H1 (cell line): ENCODE measurements at regions not wholly inside any gene's neighbourhood (a gene's known extent, or its start where the extent isn't known, plus 50 kb on each side); places are given as distances from the start of the nearest gene placed in this dataset.
"Not testable (repeated sequence)": the region's sequence is repeated elsewhere in the genome, so short reads cannot be mapped to it uniquely, and the experiment has no call there.

ENCODE experiments used
- CTCF ChIA-PET: fragments of 300-600 bp; sonication (Branson Sonifier 250); formaldehyde crosslinking; loops from one replicate; lab custom pipeline; 2021; ENCODE audit not compliant: partially characterized antibody; lab: Charles Lee
- POLR2A ChIA-PET: fragments of 300-600 bp; sonication (Branson Sonifier 250); formaldehyde crosslinking; loops from one replicate; lab custom pipeline; 2021; ENCODE audit warnings: inconsistent platforms; ENCODE audit not compliant: partially characterized antibody; lab: Charles Lee
- DNase-seq, 2 experiments: peaks; one replicate each; pipeline versions ENCODE4 v3.0.0 to v3.0.0-alpha.2; 2010 to 2022; ENCODE audit warnings: low spot score in 2 of 2, low read depth in 1 of 2, mixed read lengths in 1 of 2
- FAIRE-seq: peaks from 2 replicates; lab custom pipeline; 2011; peaks lifted over from hg19 to GRCh38; lab: Jason Lieb, UNC
- H2AFZ ChIP-seq: 2 replicates; pipeline ENCODE4 v1.8.1; 2012; ENCODE audit warnings: low read length, inconsistent platforms
- H2AK5ac ChIP-seq: 2 replicates; pipeline ENCODE4 v1.6.1; 2013; ENCODE audit warnings: low read depth, low read length
- H2BK120ac ChIP-seq: replicated peaks from 2 replicates; pipeline ENCODE3; 2013; ENCODE audit warnings: low read depth, low read length, inconsistent platforms
- H2BK12ac ChIP-seq: 2 replicates; pipeline ENCODE4 v1.6.1; 2013; ENCODE audit warnings: low read depth, low read length
- H2BK15ac ChIP-seq: 2 replicates; pipeline ENCODE4 v1.6.1; 2013; ENCODE audit warnings: low read length
- H2BK20ac ChIP-seq: 2 replicates; pipeline ENCODE4 v1.6.1; 2013; ENCODE audit warnings: low read length
- H2BK5ac ChIP-seq: 2 replicates; pipeline ENCODE4 v1.6.1; 2013; ENCODE audit warnings: low read depth, low read length
- H3K14ac ChIP-seq: 2 replicates; pipeline ENCODE4 v1.6.1; 2013; ENCODE audit warnings: inconsistent platforms; ENCODE audit not compliant: insufficient read length
- H3K18ac ChIP-seq: 2 replicates; pipeline ENCODE4 v1.6.1; 2013; ENCODE audit warnings: low read length; ENCODE audit errors: extremely low read depth
- H3K23ac ChIP-seq: 2 replicates; pipeline ENCODE4 v1.6.1; 2013; ENCODE audit warnings: inconsistent platforms; ENCODE audit not compliant: insufficient read length
- H3K23me2 ChIP-seq: 2 replicates; pipeline ENCODE4 v1.6.1; 2013; ENCODE audit warnings: low read depth, low read length
- H3K27ac ChIP-seq: 2 replicates; pipeline ENCODE4 v1.6.1; 2011; ENCODE audit warnings: low read depth, low read length, inconsistent platforms
- H3K27me3 ChIP-seq, 4 experiments: replicated peaks in 1 of 4; 1 replicate in 1 of 4; 2 replicates in 3 of 4; pipeline versions ENCODE4 v1.6.1 to v1.8.1; 2011 to 2013; ENCODE audit warnings: low read length in 3 of 4, mild to moderate bottlenecking in 3 of 4, inconsistent platforms in 2 of 4, mixed read lengths in 2 of 4, moderate library complexity in 1 of 4; ENCODE audit not compliant: control insufficient read depth in 3 of 4, insufficient read depth in 3 of 4; ENCODE audit errors: extremely low read depth in 1 of 4
- H3K36me3 ChIP-seq, 4 experiments: 2 replicates each; pipeline versions ENCODE4 v1.6.1 to v1.8.1; 2011 to 2013; ENCODE audit warnings: mild to moderate bottlenecking in 4 of 4, low read length in 3 of 4, moderate library complexity in 2 of 4, control low read depth in 1 of 4, inconsistent platforms in 1 of 4; ENCODE audit not compliant: insufficient read depth in 4 of 4, control insufficient read depth in 2 of 4
- H3K4ac ChIP-seq: replicated peaks from 2 replicates; pipeline ENCODE3; 2013; ENCODE audit warnings: low read length, low read depth, mixed read lengths, inconsistent platforms; ENCODE audit not compliant: insufficient read length
- H3K4me1 ChIP-seq, 4 experiments: replicated peaks in 1 of 4; 1 replicate in 1 of 4; 2 replicates in 3 of 4; pipeline versions ENCODE4 v1.6.1 to v1.8.1; 2011 to 2013; ENCODE audit warnings: low read length in 3 of 4, inconsistent platforms in 2 of 4, mixed read lengths in 1 of 4; ENCODE audit not compliant: insufficient read depth in 4 of 4, control insufficient read depth in 3 of 4
- H3K4me2 ChIP-seq, 2 experiments: 2 replicates each; pipeline versions ENCODE4 v1.6.1 to v1.8.1; 2011 to 2013; ENCODE audit warnings: low read depth in 2 of 2, low read length in 2 of 2, control low read depth in 1 of 2, inconsistent platforms in 1 of 2, mild to moderate bottlenecking in 1 of 2; ENCODE audit not compliant: insufficient read depth in 1 of 2
- H3K4me3 ChIP-seq, 4 experiments: fragments of 200-600, 300-600 bp in 1 of 4; sonication (generic), shearing (Covaris generic), sonication (Bioruptor Twin) in 1 of 4; 2 replicates each; pipeline versions ENCODE4 v1.5.1 to v1.8.1; 2011 to 2016; ENCODE audit warnings: low read length in 4 of 4, low read depth in 3 of 4, control low read depth in 2 of 4, inconsistent platforms in 2 of 4, mild to moderate bottlenecking in 2 of 4, mixed read lengths in 1 of 4, moderate library complexity in 1 of 4; ENCODE audit not compliant: insufficient read depth in 2 of 4; ENCODE audit errors: extremely low read depth in 1 of 4
- H3K56ac ChIP-seq: replicated peaks from 2 replicates; pipeline ENCODE3; 2013; ENCODE audit warnings: low read depth, mild to moderate bottlenecking, mixed read lengths, low read length, inconsistent platforms; ENCODE audit not compliant: insufficient read length
- H3K79me1 ChIP-seq: 2 replicates; pipeline ENCODE4 v1.6.1; 2013; ENCODE audit warnings: low read depth, low read length, control low read depth
- H3K79me2 ChIP-seq, 2 experiments: 2 replicates each; pipeline versions ENCODE4 v1.6.1 to v1.8.1; 2012 to 2013; ENCODE audit warnings: low read length in 2 of 2, mild to moderate bottlenecking in 2 of 2, inconsistent platforms in 1 of 2; ENCODE audit not compliant: insufficient read depth in 2 of 2, control insufficient read depth in 1 of 2
- H3K9ac ChIP-seq, 4 experiments: replicated peaks in 1 of 4; 1 replicate in 1 of 4; 2 replicates in 3 of 4; pipeline versions ENCODE4 v1.6.1 to v1.8.1; 2011 to 2013; ENCODE audit warnings: low read depth in 3 of 4, low read length in 3 of 4, control low read depth in 2 of 4, mild to moderate bottlenecking in 2 of 4, moderate library complexity in 2 of 4, inconsistent platforms in 1 of 4; ENCODE audit errors: extremely low read depth in 1 of 4
- H3K9me3 ChIP-seq, 2 experiments: 2 replicates each; pipeline versions ENCODE4 v1.6.1 to v1.8.1; 2012 to 2013; ENCODE audit warnings: mild to moderate bottlenecking in 2 of 2, moderate library complexity in 2 of 2, control low read depth in 1 of 2, inconsistent platforms in 1 of 2, low read depth in 1 of 2, low read length in 1 of 2, mixed read lengths in 1 of 2; ENCODE audit not compliant: insufficient read depth in 2 of 2
- H4K20me1 ChIP-seq, 2 experiments: replicated peaks in 1 of 2; 2 replicates each; pipeline versions ENCODE3 to v1.8.1; 2011 to 2013; ENCODE audit warnings: inconsistent platforms in 2 of 2, low read length in 2 of 2, mild to moderate bottlenecking in 1 of 2; ENCODE audit not compliant: insufficient read depth in 2 of 2, control insufficient read depth in 1 of 2
- H4K5ac ChIP-seq: 2 replicates; pipeline ENCODE4 v1.6.1; 2013; ENCODE audit warnings: low read length, low read depth, mixed read lengths, inconsistent platforms; ENCODE audit not compliant: insufficient read length
- H4K8ac ChIP-seq: 2 replicates; pipeline ENCODE4 v1.8.0; 2013; ENCODE audit warnings: mild to moderate bottlenecking, moderate library complexity, low read length, inconsistent platforms; ENCODE audit not compliant: insufficient read depth; ENCODE audit errors: extremely low read depth
- H4K91ac ChIP-seq: replicated peaks from 2 replicates; pipeline ENCODE3; 2013; ENCODE audit warnings: low read length, mixed read lengths, inconsistent platforms; ENCODE audit not compliant: insufficient read length

DNA sequence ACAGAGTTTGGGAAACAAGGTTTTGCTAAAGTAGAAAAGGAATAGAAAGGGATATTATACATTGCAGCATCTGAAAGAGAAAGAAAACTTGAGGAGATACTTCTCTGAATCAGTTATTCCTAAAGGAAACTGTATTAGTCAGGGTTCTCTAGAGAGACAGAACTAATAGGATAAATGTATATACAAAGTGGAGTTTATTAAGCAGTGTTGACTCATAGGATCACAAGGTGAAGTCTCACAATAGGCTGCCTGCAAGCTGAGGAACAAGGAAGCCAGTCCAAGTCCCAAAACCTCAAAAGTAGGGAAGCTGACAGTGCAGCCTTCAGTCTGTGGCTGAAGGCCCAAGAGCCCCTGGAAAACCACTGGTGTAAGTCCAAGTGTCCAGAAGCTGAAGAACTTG is 167.6 kb upstream of the TMEM106B start:
- H3K27me3 ChIP-seq, H3K79me1 ChIP-seq, DNase-seq, H4K8ac ChIP-seq, H3K14ac ChIP-seq, H3K9ac ChIP-seq, H2AK5ac ChIP-seq, H3K79me2 ChIP-seq, H4K91ac ChIP-seq, H3K4ac ChIP-seq, H3K9me3 ChIP-seq, H3K36me3 ChIP-seq, H2AFZ ChIP-seq, H3K4me1 ChIP-seq, H2BK120ac ChIP-seq, CTCF ChIA-PET, H3K56ac ChIP-seq, H2BK15ac ChIP-seq, POLR2A ChIA-PET, FAIRE-seq, H3K23me2 ChIP-seq, H3K18ac ChIP-seq, H4K20me1 ChIP-seq, H2BK5ac ChIP-seq, H4K5ac ChIP-seq, H3K4me3 ChIP-seq, H3K27ac ChIP-seq, H3K23ac ChIP-seq, H2BK12ac ChIP-seq, H3K4me2 ChIP-seq, H2BK20ac ChIP-seq: not testable (repeated sequence)
